ENCODE measurements at regions not wholly inside any gene's neighbourhood (a gene's known extent, or its start where the extent isn't known, plus 50 kb on each side); places are given as distances from the start of the nearest gene placed in this dataset.

DNA sequence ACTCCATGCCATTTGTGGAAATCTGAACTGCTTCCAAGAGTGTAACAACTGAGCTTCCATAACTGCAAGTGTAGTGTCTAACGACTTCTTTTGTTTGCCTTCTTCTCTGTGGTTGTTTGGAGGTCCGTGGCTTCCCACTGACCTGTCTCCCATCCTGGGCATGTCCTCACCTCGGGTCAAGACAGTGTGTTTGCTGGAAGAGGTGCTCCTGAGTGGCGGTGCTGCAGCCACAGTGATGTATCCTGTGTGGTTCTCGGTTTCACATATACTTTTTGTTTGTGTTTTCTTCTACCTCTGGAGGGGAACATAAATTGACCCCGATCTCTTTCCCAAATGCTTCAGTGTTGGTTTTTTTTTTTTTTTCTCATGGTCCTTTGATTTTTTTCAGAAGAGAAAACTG lies 84.7 kb upstream of the NPVF start:
- TF ChIP-seq, protein P1, sequence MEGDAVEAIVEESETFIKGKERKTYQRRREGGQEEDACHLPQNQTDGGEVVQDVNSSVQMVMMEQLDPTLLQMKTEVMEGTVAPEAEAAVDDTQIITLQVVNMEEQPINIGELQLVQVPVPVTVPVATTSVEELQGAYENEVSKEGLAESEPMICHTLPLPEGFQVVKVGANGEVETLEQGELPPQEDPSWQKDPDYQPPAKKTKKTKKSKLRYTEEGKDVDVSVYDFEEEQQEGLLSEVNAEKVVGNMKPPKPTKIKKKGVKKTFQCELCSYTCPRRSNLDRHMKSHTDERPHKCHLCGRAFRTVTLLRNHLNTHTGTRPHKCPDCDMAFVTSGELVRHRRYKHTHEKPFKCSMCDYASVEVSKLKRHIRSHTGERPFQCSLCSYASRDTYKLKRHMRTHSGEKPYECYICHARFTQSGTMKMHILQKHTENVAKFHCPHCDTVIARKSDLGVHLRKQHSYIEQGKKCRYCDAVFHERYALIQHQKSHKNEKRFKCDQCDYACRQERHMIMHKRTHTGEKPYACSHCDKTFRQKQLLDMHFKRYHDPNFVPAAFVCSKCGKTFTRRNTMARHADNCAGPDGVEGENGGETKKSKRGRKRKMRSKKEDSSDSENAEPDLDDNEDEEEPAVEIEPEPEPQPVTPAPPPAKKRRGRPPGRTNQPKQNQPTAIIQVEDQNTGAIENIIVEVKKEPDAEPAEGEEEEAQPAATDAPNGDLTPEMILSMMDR (conservative IDR thresholded peaks at IDR 0.05 in 1 of 2, IDR thresholded peaks at IDR 0.05 in 1 of 2; ENCODE audit: extremely low read depth in 1 of 2, insufficient read depth in 1 of 2, low read depth in 1 of 2, low read length in 2 of 2): no peak
- no peak for TF ChIP-seq EZH2 (IDR thresholded peaks at IDR 0.05; ENCODE audit: borderline replicate concordance, low read length)
